Stimulated activated CD4-positive, alpha-beta T cell treated with anti-CD3 and anti-CD28 coated beads, Interleukin-1b, Interleukin-23, amount 100 ng/mL, for 48 hours (primary cell): ENCODE measurements at regions not wholly inside any gene's neighbourhood (a gene's known extent, or its start where the extent isn't known, plus 50 kb on each side); places are given as distances from the start of the nearest gene placed in this dataset.
"Not testable (repeated sequence)": the region's sequence is repeated elsewhere in the genome, so short reads cannot be mapped to it uniquely, and the experiment has no call there.

ENCODE experiments used
- DNase-seq: peaks from one replicate; pipeline ENCODE4 v3.0.0-alpha.2; 2020

- DNase-seq, result no peak
Observed at GRCh38 chrX:42832764-42833549, 55.0 kb upstream of the PPP1R2C start.

GRCh38 chrX:42833550-42833940 lies 55.6 kb upstream of the PPP1R2C start:
- DNase-seq, result not testable (repeated sequence)

GRCh38 chrX:42837101-42837726 lies 59.3 kb upstream of the PPP1R2C start:
- DNase-seq, result no peak

DNA sequence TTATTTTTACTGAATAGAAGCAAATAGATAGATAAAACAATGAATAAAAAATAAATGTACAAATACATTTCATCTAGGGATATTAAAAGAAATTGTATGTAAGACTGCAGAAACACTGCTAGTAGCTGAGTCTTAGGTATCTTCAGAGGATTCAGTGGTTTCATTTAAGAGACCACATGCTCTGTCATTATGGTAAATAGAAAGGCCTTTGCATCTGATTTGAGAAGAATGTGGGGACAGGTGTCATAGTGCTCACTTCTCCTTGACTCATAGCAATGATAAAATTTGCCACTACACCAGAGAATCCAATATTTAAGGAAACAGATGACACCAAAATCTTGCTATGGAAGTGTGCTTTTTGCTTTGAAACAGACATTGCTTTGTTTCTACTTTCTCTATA lies 59.8 kb upstream of the PPP1R2C start:
- no peak for DNase-seq

GRCh38 chrX:42839632-42840031 lies 61.7 kb upstream of the PPP1R2C start:
- no peak for DNase-seq

DNA sequence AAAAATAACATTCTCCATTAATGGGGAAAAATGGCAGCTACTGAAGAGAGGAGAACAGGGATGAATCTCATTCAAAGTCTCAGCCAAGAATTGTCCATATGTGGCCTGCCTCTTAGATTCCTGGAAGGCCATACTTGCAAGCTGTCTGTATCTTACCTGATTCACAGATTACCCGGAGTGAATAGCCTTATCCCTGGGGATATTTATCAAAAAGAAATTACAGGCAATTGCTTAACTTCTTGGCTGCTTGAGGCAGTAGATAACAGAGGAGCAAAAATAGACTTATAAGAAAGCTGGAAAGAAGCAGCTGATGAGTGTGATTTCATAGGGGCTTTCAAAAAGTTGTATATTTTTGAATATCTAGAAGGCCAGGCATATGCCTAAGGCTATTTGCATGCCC lies 68.8 kb upstream of the PPP1R2C start:
- no peak for DNase-seq

DNA sequence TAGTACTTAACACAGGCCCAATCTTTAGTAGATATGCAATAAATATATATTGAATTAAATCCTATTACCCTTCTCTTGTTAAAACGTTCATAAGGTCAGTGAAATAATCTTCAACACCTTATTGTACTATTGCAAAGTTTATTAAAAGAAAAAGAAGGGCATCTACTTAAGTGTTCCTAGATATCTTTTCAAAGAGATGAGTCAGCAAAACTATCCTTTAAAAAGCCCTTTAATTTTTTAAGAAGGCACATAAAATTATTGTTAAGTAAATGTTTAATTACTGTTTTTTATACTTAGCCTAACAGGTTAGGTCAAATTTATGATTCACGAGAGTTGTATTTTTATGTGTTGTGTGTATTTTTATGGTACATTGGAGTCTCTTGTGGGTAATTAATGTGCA lies 77.3 kb upstream of the PPP1R2C start:
- DNase-seq, result no peak

DNA sequence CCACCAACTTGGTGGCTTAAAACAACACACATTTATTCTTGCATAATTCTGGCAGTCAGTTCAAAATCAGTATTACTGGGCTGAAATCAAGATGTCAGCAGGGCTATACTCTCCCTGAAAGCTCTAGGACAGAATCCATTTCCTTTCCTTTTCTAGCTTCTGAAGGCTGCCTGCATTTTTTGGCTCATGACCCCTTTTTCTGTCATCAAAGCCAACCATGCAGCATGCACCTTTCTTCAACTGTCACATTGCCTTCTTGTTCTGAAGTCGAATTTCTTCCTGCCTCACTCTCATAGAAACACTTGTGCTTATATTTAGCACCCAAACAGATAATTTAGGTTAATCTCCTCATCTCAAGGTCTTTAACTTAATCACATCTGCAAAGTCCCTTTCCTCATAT lies 79.8 kb upstream of the PPP1R2C start:
- no peak for DNase-seq

- DNase-seq, result no peak
Observed at GRCh38 chrX:42869011-42869410, 91.0 kb upstream of the PPP1R2C start.

GRCh38 chrX:42869659-42870476 lies 91.9 kb upstream of the PPP1R2C start:
- no peak for DNase-seq

DNA sequence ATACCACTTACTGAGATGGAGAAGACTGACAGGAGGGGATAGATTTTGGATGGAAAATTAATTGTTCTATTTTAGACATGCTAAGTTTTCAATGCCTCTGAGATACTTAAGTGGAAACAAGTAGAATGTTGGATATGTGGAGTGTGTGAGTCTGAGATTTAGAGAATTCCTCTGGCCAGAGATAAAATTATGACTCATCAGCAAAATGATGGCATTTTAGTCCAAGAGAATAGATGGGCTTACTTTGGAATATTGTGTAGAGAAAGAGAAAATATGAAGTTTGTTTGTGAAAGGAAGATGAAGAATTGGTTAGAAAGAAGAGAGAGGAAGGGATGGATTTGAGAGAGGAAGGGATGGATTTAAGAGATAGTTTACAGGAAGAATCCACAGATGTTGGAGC lies 108.6 kb upstream of the PPP1R2C start:
- DNase-seq, result no peak

- no peak for DNase-seq
Observed at GRCh38 chrX:42900947-42901346, 123.0 kb upstream of the PPP1R2C start.

DNA sequence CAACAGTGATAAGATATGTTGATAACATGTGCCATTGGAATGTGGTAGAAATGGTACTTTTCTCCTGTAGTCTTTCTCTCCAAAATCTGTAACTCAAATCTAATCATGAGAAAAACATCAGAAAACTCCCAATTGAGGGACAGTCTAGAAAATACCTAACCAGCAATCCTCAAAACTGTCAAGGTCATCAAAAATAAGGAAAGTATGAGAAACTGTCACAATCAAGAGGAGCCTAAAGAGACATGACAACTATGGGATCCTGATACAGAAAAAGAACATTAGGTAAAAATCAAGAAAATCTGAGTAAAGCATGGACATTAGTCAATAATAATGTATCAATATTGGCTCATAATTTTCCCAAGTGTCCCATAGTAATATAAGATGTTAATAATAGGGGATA lies 124.5 kb upstream of the PPP1R2C start:
- no peak for DNase-seq

- no peak for DNase-seq
Observed at GRCh38 chrX:42920752-42921151, 142.8 kb upstream of the PPP1R2C start.

GRCh38 chrX:42930071-42930470 lies 152.1 kb upstream of the PPP1R2C start:
- no peak for DNase-seq

DNA sequence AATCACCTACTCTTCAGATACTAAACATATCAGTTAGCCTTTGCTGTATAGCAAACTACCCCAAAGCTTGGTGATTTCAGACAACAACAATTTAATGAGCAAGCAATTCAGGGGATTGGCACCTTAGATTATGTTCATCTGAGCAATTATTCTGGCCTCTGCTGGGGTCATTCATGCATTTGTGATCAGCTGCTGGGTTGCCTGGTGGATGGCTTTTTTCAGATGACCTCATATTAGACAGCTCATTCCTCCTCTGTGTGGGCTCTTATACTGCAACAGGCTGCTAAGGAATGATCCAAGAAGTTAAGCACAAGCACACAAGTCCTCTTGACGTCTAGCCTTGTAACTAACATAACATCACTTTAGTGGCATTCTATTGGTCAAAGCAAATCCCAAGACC lies 153.0 kb upstream of the PPP1R2C start:
- no peak for DNase-seq

DNA sequence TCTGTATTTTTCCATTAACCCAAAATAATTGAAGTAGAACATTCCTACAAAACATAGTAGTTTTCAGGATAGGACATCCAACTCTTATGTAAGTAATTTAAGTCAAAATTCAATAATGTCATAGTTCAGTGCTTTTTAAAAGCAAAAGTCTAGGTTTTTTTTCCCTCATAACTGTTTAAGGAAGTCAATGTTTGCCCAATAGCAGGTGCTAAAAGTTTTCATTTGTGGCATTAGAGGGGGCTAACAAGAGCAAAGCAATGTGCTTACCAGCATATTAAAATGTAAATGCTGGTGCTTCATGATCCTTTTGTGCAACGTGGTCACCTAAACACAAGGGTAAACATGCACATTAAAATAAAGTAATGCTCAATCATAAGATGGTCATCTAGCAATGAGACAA lies 155.2 kb upstream of the PPP1R2C start:
- no peak for DNase-seq

DNA sequence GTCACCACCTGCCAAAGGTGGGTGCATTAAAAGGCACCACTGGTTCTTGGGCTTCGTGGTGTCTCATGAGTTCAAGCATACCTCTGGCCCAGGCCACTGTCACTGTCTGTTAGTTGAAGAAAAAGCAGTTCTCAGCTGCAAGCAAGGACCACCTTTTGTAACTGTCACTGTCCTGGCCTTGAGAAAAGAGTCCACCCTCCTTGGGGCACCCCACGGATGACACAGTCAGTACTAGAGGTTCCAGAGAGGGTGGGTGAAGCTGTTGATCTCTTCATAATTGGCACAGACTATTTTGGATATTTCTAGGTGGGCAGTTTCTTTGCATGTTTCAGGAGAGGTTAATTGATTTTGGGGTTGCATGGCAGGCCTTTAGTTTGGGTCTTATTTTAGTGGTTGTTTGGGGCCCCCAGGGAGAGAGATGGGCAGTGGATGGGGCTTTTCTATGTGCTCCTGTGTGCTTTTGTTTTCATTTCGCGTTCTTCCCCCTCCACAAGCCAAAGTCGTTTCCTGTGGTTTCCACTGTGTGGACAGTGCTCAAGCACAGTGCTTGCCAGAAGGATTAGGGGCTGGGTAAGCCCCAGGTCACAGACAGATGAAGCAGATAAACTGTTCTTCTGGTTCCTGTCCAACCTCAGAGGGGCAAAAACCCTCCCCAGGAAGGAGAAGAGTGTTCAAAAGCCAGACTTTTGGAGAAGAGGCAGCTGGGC lies 156.2 kb upstream of the PPP1R2C start:
- no peak for DNase-seq

- DNase-seq, result no peak
Observed at GRCh38 chrX:42941671-42942070, 163.7 kb upstream of the PPP1R2C start.

- no peak for DNase-seq
Observed at GRCh38 chrX:42943051-42943974, 165.3 kb upstream of the PPP1R2C start.

- no peak for DNase-seq
Observed at GRCh38 chrX:42944381-42944998, 166.5 kb upstream of the PPP1R2C start.
